CD8-positive, alpha-beta memory T cell (primary cell): ENCODE measurements at regions not wholly inside any gene's neighbourhood (a gene's known extent, or its start where the extent isn't known, plus 50 kb on each side); places are given as distances from the start of the nearest gene placed in this dataset.

Experiments
- CTCF ChIA-PET: fragments of 350-600 bp; sonication (Branson Sonifier 250); formaldehyde crosslinking; loops from one replicate; lab custom pipeline; 2021; ENCODE audit warnings: antibody characterized with exemption; lab: Charles Lee
- POLR2A ChIA-PET: fragments of 350-600 bp; sonication (Branson Sonifier 250); formaldehyde crosslinking; loops from one replicate; lab custom pipeline; 2021; ENCODE audit warnings: antibody characterized with exemption; lab: Charles Lee
- DNase-seq, 5 donors: peaks; one replicate each; pipeline versions ENCODE4 v3.0.0 to v3.0.0-alpha.2; 2020 to 2022; ENCODE audit warnings: mixed read lengths in 1 of 5
- H3K27ac ChIP-seq: one replicate; pipeline ENCODE4 v1.7.0; 2013; ENCODE audit warnings: low read depth, mild to moderate bottlenecking, low read length, moderate library complexity
- H3K27me3 ChIP-seq: 2 replicates; pipeline ENCODE4 v1.7.0; 2013; ENCODE audit warnings: low read length, mild to moderate bottlenecking; ENCODE audit not compliant: insufficient read depth, poor library complexity, severe bottlenecking
- H3K36me3 ChIP-seq: 2 replicates; pipeline ENCODE4 v1.7.0; 2013; ENCODE audit warnings: mild to moderate bottlenecking, low read length, moderate library complexity; ENCODE audit not compliant: insufficient read depth
- H3K4me1 ChIP-seq: 2 replicates; pipeline ENCODE4 v1.7.0; 2013; ENCODE audit warnings: mild to moderate bottlenecking, low read length, moderate library complexity; ENCODE audit not compliant: insufficient read depth
- H3K4me3 ChIP-seq: 2 replicates; pipeline ENCODE4 v1.7.0; 2013; ENCODE audit warnings: mild to moderate bottlenecking, low read length
- H3K9me3 ChIP-seq: 2 replicates; pipeline ENCODE4 v1.7.0; 2013; ENCODE audit warnings: mild to moderate bottlenecking, low read length
- H3K27ac Mint-ChIP-seq, 8 donors: one replicate each; pipeline ENCODE4 v1.8.0; 2020 to 2021; ENCODE audit warnings: mixed read lengths in 8 of 8, mild to moderate bottlenecking in 6 of 8, inconsistent platforms in 3 of 8, moderate library complexity in 3 of 8
- H3K27me3 Mint-ChIP-seq, 2 donors: one replicate each; pipeline ENCODE4 v1.8.0; 2020 to 2021; ENCODE audit warnings: mixed read lengths in 2 of 2, mild to moderate bottlenecking in 1 of 2, moderate library complexity in 1 of 2
- H3K36me3 Mint-ChIP-seq, 3 donors: one replicate each; pipeline ENCODE4 v1.8.0; 2020 to 2021; ENCODE audit warnings: mixed read lengths in 3 of 3, inconsistent platforms in 1 of 3, mild to moderate bottlenecking in 1 of 3
- H3K4me1 Mint-ChIP-seq, 3 donors: one replicate each; pipeline ENCODE4 v1.8.0; 2020 to 2021; ENCODE audit warnings: mixed read lengths in 3 of 3, inconsistent platforms in 1 of 3, mild to moderate bottlenecking in 1 of 3
- H3K4me3 Mint-ChIP-seq, 7 donors: one replicate each; pipeline ENCODE4 v1.8.0; 2020 to 2021; ENCODE audit warnings: mixed read lengths in 7 of 7, mild to moderate bottlenecking in 6 of 7, moderate library complexity in 4 of 7, inconsistent platforms in 2 of 7
- H3K9me3 Mint-ChIP-seq, 5 donors: one replicate each; pipeline ENCODE4 v1.8.0; 2020 to 2022; ENCODE audit warnings: mixed read lengths in 5 of 5, mild to moderate bottlenecking in 3 of 5, moderate library complexity in 2 of 5, inconsistent platforms in 1 of 5

DNA sequence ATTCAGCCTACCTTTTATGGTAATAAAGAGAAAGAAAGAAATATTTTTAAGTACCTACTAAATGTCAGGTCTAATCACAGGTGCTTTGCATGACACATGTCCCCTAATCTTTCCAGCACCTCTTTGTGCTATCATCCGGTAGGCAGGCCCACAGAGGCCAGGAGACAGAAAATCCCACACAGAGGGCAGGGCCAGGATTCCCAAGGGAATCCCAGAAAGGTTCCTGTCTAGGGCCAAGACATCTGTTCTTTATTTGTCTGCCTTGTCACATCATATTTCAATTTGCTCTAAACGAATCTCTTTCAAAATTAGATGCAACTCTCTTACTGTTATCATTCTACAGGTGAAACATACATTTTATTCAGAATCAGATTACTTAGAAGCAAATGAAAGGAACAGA, 676.1 kb upstream of the GYPC start:
- Mint-ChIP-seq H3K27me3 (no peaks in the 10 kb centered on the region), H3K27ac (no peak overlapping the region), H3K4me3 (no peak overlapping the region), H3K9me3 (peaks cover 0 to 6% (median 2%) of the 10 kb centered on the region in 5 donors), H3K36me3 (no peaks in the 10 kb centered on the region), H3K4me1 (no peaks in the 10 kb centered on the region)
- ChIA-PET CTCF (no interaction called here), POLR2A (no interaction called here)
- DNase-seq, result no peak
- Histone ChIP-seq H3K27ac (no peak overlapping the region), H3K27me3 (no peaks in the 10 kb centered on the region), H3K36me3 (no peaks in the 10 kb centered on the region), H3K4me3 (no peak overlapping the region), H3K4me1 (no peaks in the 10 kb centered on the region), H3K9me3 (no peaks in the 10 kb centered on the region)

- no peaks in the 10 kb centered on the region for H3K27me3 Mint-ChIP-seq
- H3K4me1 ChIP-seq, result no peaks in the 10 kb centered on the region
- no peaks in the 10 kb centered on the region for H3K27me3 ChIP-seq
- ChIA-PET POLR2A (no interaction called here), CTCF (no interaction called here)
- H3K27ac ChIP-seq, result no peak overlapping the region
- peaks cover 0 to 7% (median 4%) of the 10 kb centered on the region in 5 donors for H3K9me3 Mint-ChIP-seq
- no peaks in the 10 kb centered on the region for H3K9me3 ChIP-seq
- H3K4me3 ChIP-seq, result no peak overlapping the region
- no peak overlapping the region for H3K4me3 Mint-ChIP-seq
- H3K36me3 ChIP-seq, result no peaks in the 10 kb centered on the region
- DNase-seq, result no peak
- no peaks in the 10 kb centered on the region for H3K36me3 Mint-ChIP-seq
- no peaks in the 10 kb centered on the region for H3K4me1 Mint-ChIP-seq
- no peak overlapping the region for H3K27ac Mint-ChIP-seq
These were observed 672.6 kb upstream of the GYPC start for GRCh38 chr2:125983364-125983763.

DNA sequence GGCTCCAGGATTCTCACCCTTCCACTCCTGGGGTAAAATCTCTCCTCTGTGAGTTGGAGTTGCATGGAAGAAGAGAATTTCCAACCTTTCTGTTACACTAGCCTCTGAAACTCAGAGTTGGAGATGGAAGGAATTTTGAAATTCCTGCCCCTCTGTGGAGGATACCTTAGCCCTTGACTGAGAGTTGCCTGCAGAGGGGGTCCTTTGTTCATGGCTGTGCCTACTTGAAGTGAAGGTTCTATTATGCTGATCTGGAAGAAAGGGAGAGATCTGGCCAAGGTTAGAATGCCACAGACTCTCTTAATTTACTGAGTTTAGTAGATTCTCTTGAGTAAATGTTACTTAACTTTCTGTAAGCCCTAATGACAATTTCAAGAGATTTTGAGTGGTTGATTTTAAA, 626.6 kb upstream of the GYPC start:
- H3K27ac ChIP-seq, result no peak overlapping the region
- H3K27me3 ChIP-seq, result no peaks in the 10 kb centered on the region
- no peaks in the 10 kb centered on the region for H3K27me3 Mint-ChIP-seq
- no peak overlapping the region for H3K27ac Mint-ChIP-seq
- no peaks in the 10 kb centered on the region for H3K36me3 ChIP-seq
- POLR2A ChIA-PET, result no interaction called here
- no peak for DNase-seq
- no peak overlapping the region for H3K4me3 Mint-ChIP-seq
- CTCF ChIA-PET, result no interaction called here
- no peaks in the 10 kb centered on the region for H3K36me3 Mint-ChIP-seq
- H3K4me3 ChIP-seq, result no peak overlapping the region
- peaks cover 2 to 13% (median 3%) of the 10 kb centered on the region in 5 donors for H3K9me3 Mint-ChIP-seq
- no peaks in the 10 kb centered on the region for H3K9me3 ChIP-seq
- H3K4me1 Mint-ChIP-seq, result no peaks in the 10 kb centered on the region
- no peaks in the 10 kb centered on the region for H3K4me1 ChIP-seq

GRCh38 chr2:126038861-126039260, 617.1 kb upstream of the GYPC start:
- H3K27ac ChIP-seq, result no peak overlapping the region
- H3K9me3 ChIP-seq, result no peaks in the 10 kb centered on the region
- no peaks in the 10 kb centered on the region for H3K36me3 ChIP-seq
- CTCF ChIA-PET, result no interaction called here
- H3K36me3 Mint-ChIP-seq, result no peaks in the 10 kb centered on the region
- H3K4me1 Mint-ChIP-seq, result no peaks in the 10 kb centered on the region
- no peak for DNase-seq
- H3K4me3 ChIP-seq, result no peak overlapping the region
- H3K9me3 Mint-ChIP-seq, result peaks cover 0 to 10% (median 2%) of the 10 kb centered on the region in 5 donors
- POLR2A ChIA-PET, result no interaction called here
- no peak overlapping the region for H3K4me3 Mint-ChIP-seq
- H3K27me3 ChIP-seq, result no peaks in the 10 kb centered on the region
- no peaks in the 10 kb centered on the region for H3K27me3 Mint-ChIP-seq
- no peak overlapping the region for H3K27ac Mint-ChIP-seq
- no peaks in the 10 kb centered on the region for H3K4me1 ChIP-seq

- Mint-ChIP-seq H3K27me3 (no peaks in the 10 kb centered on the region), H3K36me3 (no peaks in the 10 kb centered on the region), H3K4me1 (no peaks in the 10 kb centered on the region), H3K27ac (no peak overlapping the region), H3K9me3 (peaks cover 0 to 6% (median 0%) of the 10 kb centered on the region in 5 donors), H3K4me3 (no peak overlapping the region)
- DNase-seq, result no peak
- no peaks in the 10 kb centered on the region for H3K9me3 ChIP-seq
- H3K4me3 ChIP-seq, result no peak overlapping the region
- ChIA-PET POLR2A (no interaction called here), CTCF (no interaction called here)
- H3K27me3 ChIP-seq, result no peaks in the 10 kb centered on the region
- no peak overlapping the region for H3K27ac ChIP-seq
- no peaks in the 10 kb centered on the region for H3K36me3 ChIP-seq
- H3K4me1 ChIP-seq, result no peaks in the 10 kb centered on the region
These were observed 614.4 kb upstream of the GYPC start for GRCh38 chr2:126041391-126042047.

DNA sequence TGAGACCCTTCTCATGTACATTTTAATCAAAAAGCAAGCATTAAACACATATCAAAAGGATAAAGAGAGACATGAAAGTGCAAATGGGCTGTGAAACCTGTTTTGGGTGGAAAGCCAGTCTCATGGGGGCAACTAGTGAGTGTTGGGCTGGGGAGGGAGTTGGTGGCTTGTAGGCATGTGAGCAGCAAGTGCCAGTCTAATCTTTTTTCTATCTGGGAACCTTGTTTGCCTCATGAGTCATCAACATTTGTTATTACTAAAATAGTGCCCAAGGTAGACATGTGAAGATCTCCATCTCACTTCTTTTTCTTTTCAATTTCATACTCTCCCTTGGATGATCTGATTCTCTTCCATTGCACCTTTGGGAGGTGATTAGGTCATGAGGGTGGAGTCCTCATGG, 613.9 kb upstream of the GYPC start:
- Mint-ChIP-seq H3K36me3 (no peaks in the 10 kb centered on the region), H3K27ac (no peak overlapping the region), H3K9me3 (peaks cover 0 to 6% (median 0%) of the 10 kb centered on the region in 5 donors), H3K4me1 (no peaks in the 10 kb centered on the region), H3K4me3 (no peak overlapping the region), H3K27me3 (no peaks in the 10 kb centered on the region)
- POLR2A ChIA-PET, result no interaction called here
- CTCF ChIA-PET, result no interaction called here
- no peaks in the 10 kb centered on the region for H3K36me3 ChIP-seq
- H3K4me3 ChIP-seq, result no peak overlapping the region
- no peaks in the 10 kb centered on the region for H3K4me1 ChIP-seq
- DNase-seq, result no peak
- no peak overlapping the region for H3K27ac ChIP-seq
- no peaks in the 10 kb centered on the region for H3K27me3 ChIP-seq
- no peaks in the 10 kb centered on the region for H3K9me3 ChIP-seq

DNA sequence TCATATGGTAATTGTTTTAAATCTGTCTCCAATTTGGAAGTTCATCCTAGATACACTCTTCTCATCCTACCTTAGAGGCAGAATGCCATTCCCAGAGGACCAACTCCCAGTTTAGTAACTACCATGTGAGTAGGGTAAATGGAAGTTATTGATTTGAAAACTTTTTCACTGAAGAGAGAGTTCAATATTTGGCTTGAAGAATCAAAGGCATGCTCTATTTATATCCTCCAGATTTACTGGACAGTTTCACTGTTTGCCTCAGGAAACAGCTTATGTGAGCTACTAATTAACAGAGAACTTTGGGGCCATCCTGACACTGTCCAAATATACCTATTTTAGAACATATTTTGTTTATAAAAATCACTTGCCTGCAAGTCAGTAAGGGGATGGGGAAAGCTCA, 607.2 kb upstream of the GYPC start:
- H3K9me3 ChIP-seq, result no peaks in the 10 kb centered on the region

GRCh38 chr2:126049461-126049860, 606.5 kb upstream of the GYPC start:
- no peak for DNase-seq
- Histone ChIP-seq H3K27me3 (no peaks in the 10 kb centered on the region), H3K36me3 (no peaks in the 10 kb centered on the region), H3K4me3 (no peak overlapping the region), H3K27ac (no peak overlapping the region), H3K4me1 (no peaks in the 10 kb centered on the region), H3K9me3 (no peaks in the 10 kb centered on the region)
- H3K9me3 Mint-ChIP-seq, result peaks cover 8 to 28% (median 18%) of the 10 kb centered on the region in 5 donors
- POLR2A ChIA-PET, result no interaction called here
- no peak overlapping the region for H3K4me3 Mint-ChIP-seq
- no peak overlapping the region for H3K27ac Mint-ChIP-seq
- no peaks in the 10 kb centered on the region for H3K36me3 Mint-ChIP-seq
- no peaks in the 10 kb centered on the region for H3K27me3 Mint-ChIP-seq
- H3K4me1 Mint-ChIP-seq, result no peaks in the 10 kb centered on the region
- CTCF ChIA-PET, result no interaction called here

More for the DNA sequence above, 607.2 kb upstream of the GYPC start:
- DNase-seq, result no peak
- H3K4me3 Mint-ChIP-seq, result no peak overlapping the region
- no peaks in the 10 kb centered on the region for H3K4me1 Mint-ChIP-seq
- H3K36me3 Mint-ChIP-seq, result no peaks in the 10 kb centered on the region
- H3K36me3 ChIP-seq, result no peaks in the 10 kb centered on the region
- H3K27ac ChIP-seq, result no peak overlapping the region
- H3K4me1 ChIP-seq, result no peaks in the 10 kb centered on the region
- no peaks in the 10 kb centered on the region for H3K27me3 Mint-ChIP-seq
- ChIA-PET POLR2A (no interaction called here), CTCF (no interaction called here)
- no peak overlapping the region for H3K4me3 ChIP-seq
- H3K9me3 Mint-ChIP-seq, result peaks cover 8 to 21% (median 12%) of the 10 kb centered on the region in 5 donors
- no peaks in the 10 kb centered on the region for H3K27me3 ChIP-seq
- H3K27ac Mint-ChIP-seq, result no peak overlapping the region
